ENCODE measurements at regions not wholly inside any gene's neighbourhood (a gene's known extent, or its start where the extent isn't known, plus 50 kb on each side); places are given as distances from the start of the nearest gene placed in this dataset.

GRCh38 chr7:116445447-116446211 is 53.9 kb upstream of the CAV2 start:
- DNase-seq (ENCODE audit: low read depth, low spot score), result no peak

GRCh38 chr7:116446212-116446855 is 53.2 kb upstream of the CAV2 start:
- DNase-seq (ENCODE audit: low read depth, low spot score), result no peak

GRCh38 chr7:116447436-116447835 is 52.1 kb upstream of the CAV2 start:
- no peak for DNase-seq (ENCODE audit: low read depth, low spot score)

GRCh38 chr7:116447966-116448839 is 51.3 kb upstream of the CAV2 start:
- no peak for DNase-seq (ENCODE audit: low read depth, low spot score)

- DNase-seq (ENCODE audit: low read depth, low spot score), result no peak
These were observed 50.1 kb upstream of the CAV2 start for GRCh38 chr7:116449441-116449840.

Data from smooth muscle cell of the brain vasculature (primary cell).